Lower leg skin (tissue), 4 donors: ENCODE measurements at regions not wholly inside any gene's neighbourhood (a gene's known extent, or its start where the extent isn't known, plus 50 kb on each side); places are given as distances from the start of the nearest gene placed in this dataset.

Source experiments
- DNase-seq, 2 donors: peaks; one replicate each; pipeline ENCODE4 v3.0.0-alpha.2; 2019; ENCODE audit warnings: low spot score in 2 of 2
- H3K4me3 ChIP-seq: fragments of 200-600 bp; sonication (generic); 2 replicates; pipeline ENCODE4 v1.5.1; 2017; ENCODE audit warnings: mild to moderate bottlenecking, low read depth; ENCODE audit not compliant: poor library complexity, severe bottlenecking
- CTCF ChIP-seq, 3 donors: fragments of 450-650 bp; IDR thresholded peaks; one replicate each; pipeline ENCODE4 v1.5.1; 2016; ENCODE audit warnings: antibody characterized with exemption in 3 of 3, mild to moderate bottlenecking in 3 of 3, moderate library complexity in 2 of 3
- POLR2A ChIP-seq, 2 donors: fragments of 450-650 bp; IDR thresholded peaks; one replicate each; pipeline ENCODE4 v1.6.1; 2016 to 2017; ENCODE audit warnings: antibody characterized with exemption in 2 of 2, mild to moderate bottlenecking in 1 of 2, moderate library complexity in 1 of 2
- WGBS, 2 donors: methylation state at CpG; one replicate each; pipeline ENCODE4 v1.1.5; 2018; 5-methylcytosine and 5-hydroxymethylcytosine counted together
- intact Hi-C: fragments of 100-400 bp; cut with DNase I; formaldehyde crosslinking; loops from one replicate; pipeline ENCODE4 v1.15.0; 2023; ENCODE audit warnings: low total_unique reads

GRCh38 chr14:54050759-54051158 is 94.1 kb upstream of the BMP4 start:
- intact Hi-C loops: no loop called here
- H3K4me3 ChIP-seq: no peak overlapping the region
- 76 to 81% methylated on average over 3 of the region's 3 CpGs for WGBS, 2 donors
- DNase-seq: no peak
- no peak for TF ChIP-seq CTCF (IDR thresholded peaks at IDR 0.05)
- TF ChIP-seq POLR2A (IDR thresholded peaks at IDR 0.05): no peak

GRCh38 chr14:54052696-54053385 is 96.2 kb upstream of the BMP4 start:
- no peak overlapping the region for H3K4me3 ChIP-seq
- TF ChIP-seq CTCF (IDR thresholded peaks at IDR 0.05) (no peak), POLR2A (IDR thresholded peaks at IDR 0.05) (no peak)
- no peak for DNase-seq
- 31 to 48% methylated on average over 2 of the region's 2 CpGs for WGBS, 2 donors
- intact Hi-C loops: no loop called here

GRCh38 chr14:54053386-54053745 is 96.7 kb upstream of the BMP4 start:
- 31 to 38% methylated on average over 2 of the region's 2 CpGs for WGBS, 2 donors
- intact Hi-C loops: no loop called here
- no peak for DNase-seq
- TF ChIP-seq POLR2A (IDR thresholded peaks at IDR 0.05): no peak
- no peak for TF ChIP-seq CTCF (IDR thresholded peaks at IDR 0.05)
- H3K4me3 ChIP-seq: no peak overlapping the region

- H3K4me3 ChIP-seq: no peak overlapping the region
- intact Hi-C loops: no loop called here
- TF ChIP-seq POLR2A (IDR thresholded peaks at IDR 0.05) (no peak), CTCF (IDR thresholded peaks at IDR 0.05) (no peak)
- WGBS, 2 donors: 98 to 100% methylated on average over 2 of the region's 2 CpGs
- no peak for DNase-seq
Measured at GRCh38 chr14:54058505-54058904, 101.9 kb upstream of the BMP4 start.

- H3K4me3 ChIP-seq: no peak overlapping the region
- intact Hi-C loops: no loop called here
- DNase-seq: no peak
- TF ChIP-seq POLR2A (IDR thresholded peaks at IDR 0.05): no peak
- TF ChIP-seq CTCF (IDR thresholded peaks at IDR 0.05): no peak
- WGBS, 2 donors: 88 to 95% methylated on average over 3 of the region's 3 CpGs
Measured at GRCh38 chr14:54083549-54084239, 127.1 kb upstream of the BMP4 start.
